ENCODE measurements at regions not wholly inside any gene's neighbourhood (a gene's known extent, or its start where the extent isn't known, plus 50 kb on each side); places are given as distances from the start of the nearest gene placed in this dataset.

DNA sequence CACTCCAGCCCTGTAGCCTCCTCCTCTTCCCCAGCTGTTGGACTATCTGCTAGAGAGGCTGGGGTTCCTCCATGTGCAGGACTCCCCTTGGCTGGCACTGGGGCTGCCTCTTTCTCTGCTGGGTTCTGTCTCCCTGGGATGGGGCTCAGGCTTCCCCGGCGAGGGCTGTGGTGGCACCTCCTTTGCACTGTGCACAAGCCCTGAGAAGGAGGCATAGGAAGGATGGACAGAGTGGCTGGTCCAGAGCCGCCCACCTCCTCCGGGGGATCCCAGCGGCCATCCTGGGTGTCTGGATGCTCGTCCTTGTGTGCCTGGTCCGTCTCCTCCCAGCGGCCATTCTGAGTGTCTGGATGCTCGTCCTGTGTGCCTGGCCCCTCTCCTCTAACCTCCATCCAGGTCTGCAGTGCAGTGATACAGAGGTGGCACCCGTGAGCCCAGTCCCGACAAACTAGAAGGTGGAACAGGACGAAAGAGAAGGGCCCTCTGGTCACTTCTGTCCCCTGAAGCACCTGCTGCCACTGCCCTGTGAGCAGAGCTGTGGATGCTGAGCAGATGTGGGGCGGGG, 633.7 kb downstream of the BRD1 start:
- in situ Hi-C loops (cut with MboI; ENCODE audit: low sequenced_read_pairs), result no loop called here

DNA sequence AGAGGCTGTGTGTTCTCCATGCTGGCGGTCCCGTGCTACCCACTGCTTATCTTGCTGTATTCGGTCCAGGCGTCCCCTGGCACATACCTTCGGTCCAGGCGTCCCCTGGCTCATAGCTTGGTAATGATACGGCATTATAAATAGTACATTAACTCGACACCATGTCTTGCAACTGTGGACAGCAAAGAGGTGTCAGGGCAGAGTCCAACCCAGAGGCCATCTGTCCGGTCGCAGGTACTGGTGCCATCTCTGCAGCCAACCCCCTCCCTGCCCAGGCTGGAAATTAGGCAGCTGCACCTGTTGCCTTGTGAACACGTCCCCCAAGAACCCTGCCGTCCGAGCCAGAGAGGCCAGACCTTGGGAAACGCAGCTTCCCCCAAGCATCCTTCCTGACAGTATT, 634.3 kb downstream of the BRD1 start:
- in situ Hi-C loops (cut with MboI; ENCODE audit: low sequenced_read_pairs), result no loop called here

DNA sequence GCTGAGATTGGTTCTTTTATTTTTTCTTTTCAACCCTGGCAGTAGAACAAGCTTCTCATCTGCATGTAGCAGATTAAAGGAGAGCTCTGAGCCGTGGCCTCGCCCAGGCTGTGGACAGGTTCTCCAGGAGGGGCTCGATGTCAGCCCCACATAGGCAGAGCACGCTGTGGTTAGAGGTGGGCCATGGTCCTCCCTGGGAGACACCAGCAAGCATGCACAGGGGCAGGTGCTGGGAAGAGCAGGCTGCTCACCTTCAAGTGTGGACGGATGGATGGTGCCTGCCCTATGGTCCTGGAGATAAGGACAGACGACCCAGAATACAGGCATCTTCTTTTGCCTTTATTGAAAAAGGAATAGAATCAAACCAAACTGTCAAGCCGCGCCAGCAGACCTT, 634.8 kb downstream of the BRD1 start:
- in situ Hi-C loops (cut with MboI; ENCODE audit: low sequenced_read_pairs), result no loop called here

- in situ Hi-C loops (cut with MboI; ENCODE audit: low sequenced_read_pairs), result no loop called here
Observed at GRCh38 chr22:49192180-49192856, 635.4 kb downstream of the BRD1 start.

DNA sequence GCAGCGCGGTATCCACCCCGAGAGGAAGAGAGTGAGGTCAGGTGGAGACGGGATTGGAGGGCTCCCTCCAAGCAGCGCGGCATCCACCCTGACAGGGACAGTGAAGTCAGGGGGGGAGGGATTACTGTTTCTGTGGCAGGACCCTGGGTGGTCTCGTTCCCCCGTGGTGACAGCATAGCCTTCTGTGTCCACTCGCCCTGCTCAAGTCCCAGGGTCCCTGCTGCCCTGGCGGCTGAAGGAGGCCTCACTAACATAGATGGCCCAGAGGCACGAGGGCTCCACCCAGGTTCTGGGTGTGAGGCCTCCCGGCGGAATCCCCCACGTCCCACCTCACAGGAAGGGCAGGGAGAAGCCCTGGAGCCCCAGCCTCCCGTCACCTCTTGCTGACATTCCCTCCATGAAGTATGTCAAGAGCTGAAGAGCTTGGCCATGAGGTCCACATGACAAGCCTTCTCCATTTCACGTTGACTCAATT, 636.1 kb downstream of the BRD1 start:
- in situ Hi-C loops (cut with MboI; ENCODE audit: low sequenced_read_pairs), result no loop called here

- in situ Hi-C loops (cut with MboI; ENCODE audit: low sequenced_read_pairs), result no loop called here
Observed at GRCh38 chr22:49190816-49191505, 636.7 kb downstream of the BRD1 start.

- in situ Hi-C loops (cut with MboI; ENCODE audit: low sequenced_read_pairs), result no loop called here
Observed at GRCh38 chr22:49189871-49190270, 637.8 kb downstream of the BRD1 start.

GRCh38 chr22:49188591-49188990, 639.1 kb downstream of the BRD1 start:
- in situ Hi-C loops (cut with MboI; ENCODE audit: low sequenced_read_pairs), result no loop called here

DNA sequence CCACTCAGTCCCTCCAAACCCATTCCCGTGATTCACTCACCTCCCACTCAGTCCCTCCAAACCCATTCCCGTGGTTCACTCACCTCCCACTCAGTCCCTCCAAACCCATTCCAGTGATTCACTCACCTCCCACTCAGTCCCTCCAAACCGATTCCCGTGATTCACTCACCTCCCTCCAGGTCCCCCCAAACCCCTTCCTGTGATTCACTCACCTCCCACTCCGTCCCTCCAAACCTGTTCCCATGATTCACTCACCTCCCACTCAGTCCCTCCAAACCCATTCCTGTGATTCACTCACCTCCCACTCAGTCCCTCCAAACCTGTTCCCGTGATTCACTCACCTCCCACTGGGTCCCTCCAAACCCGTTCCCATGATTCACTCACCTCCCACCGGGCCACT, 639.6 kb downstream of the BRD1 start:
- in situ Hi-C loops (cut with MboI; ENCODE audit: low sequenced_read_pairs), result no loop called here

- in situ Hi-C loops (cut with MboI; ENCODE audit: low sequenced_read_pairs), result no loop called here
Observed at GRCh38 chr22:49186762-49187161, 640.9 kb downstream of the BRD1 start.

- in situ Hi-C loops (cut with MboI; ENCODE audit: low sequenced_read_pairs), result no loop called here
Observed at GRCh38 chr22:49186293-49186692, 641.4 kb downstream of the BRD1 start.

- in situ Hi-C loops (cut with MboI; ENCODE audit: low sequenced_read_pairs), result no loop called here
Observed at GRCh38 chr22:49185312-49185969, 642.2 kb downstream of the BRD1 start.

DNA sequence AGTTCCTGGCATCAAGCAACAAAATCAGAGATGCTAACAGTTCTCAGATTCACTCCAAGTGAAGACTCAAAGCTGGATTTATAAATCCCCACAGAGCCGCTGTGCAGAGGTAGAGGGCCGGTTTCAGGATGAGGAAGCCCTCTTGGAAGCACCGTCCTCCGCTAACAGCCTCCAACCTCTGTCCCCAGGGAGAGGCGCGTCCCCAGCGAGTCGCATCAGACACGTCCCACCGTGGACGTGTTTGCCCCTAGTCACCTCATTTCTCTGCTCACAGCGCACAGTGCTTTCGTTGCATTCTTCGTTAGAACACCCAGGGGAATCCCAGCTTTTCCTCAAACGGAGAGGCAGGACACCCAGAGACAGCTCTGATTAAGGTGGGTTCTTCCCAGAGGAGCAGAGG, 642.9 kb downstream of the BRD1 start:
- in situ Hi-C loops (cut with MboI; ENCODE audit: low sequenced_read_pairs), result no loop called here

- in situ Hi-C loops (cut with MboI; ENCODE audit: low sequenced_read_pairs), result no loop called here
Observed at GRCh38 chr22:49183826-49184216, 643.9 kb downstream of the BRD1 start.

DNA sequence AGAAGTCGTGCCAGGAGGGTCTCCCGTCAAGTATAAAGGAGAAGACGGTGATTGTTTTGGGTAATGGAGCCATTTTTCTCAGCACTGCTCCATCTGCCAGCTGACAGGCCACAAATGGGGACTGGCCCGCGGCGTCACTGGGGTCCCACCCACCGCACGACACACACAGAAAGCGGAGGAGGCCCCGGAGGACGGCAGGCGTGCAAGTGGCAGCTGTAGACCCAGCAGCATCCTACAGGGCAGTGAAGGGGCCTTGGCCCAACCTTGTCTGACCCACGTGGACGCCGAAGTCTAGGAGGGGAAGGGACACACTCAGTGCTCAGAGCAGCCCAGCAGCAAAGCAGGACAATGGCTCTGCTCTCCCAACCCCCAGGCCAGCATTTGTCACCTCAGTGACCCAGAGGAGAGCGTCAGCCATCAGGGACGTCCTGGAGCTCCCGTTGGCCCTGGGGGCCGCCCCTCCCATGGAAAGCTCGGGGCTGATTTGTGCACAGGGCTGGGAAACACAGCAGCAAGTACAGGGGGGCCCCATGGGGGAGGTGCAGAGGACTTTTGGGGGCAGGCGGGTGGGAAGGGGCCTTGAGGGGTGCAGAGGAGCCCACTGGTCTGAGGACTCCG, 644.4 kb downstream of the BRD1 start:
- in situ Hi-C loops (cut with MboI; ENCODE audit: low sequenced_read_pairs), result no loop called here

GRCh38 chr22:49182416-49182815, 645.3 kb downstream of the BRD1 start:
- in situ Hi-C loops (cut with MboI; ENCODE audit: low sequenced_read_pairs), result no loop called here

DNA sequence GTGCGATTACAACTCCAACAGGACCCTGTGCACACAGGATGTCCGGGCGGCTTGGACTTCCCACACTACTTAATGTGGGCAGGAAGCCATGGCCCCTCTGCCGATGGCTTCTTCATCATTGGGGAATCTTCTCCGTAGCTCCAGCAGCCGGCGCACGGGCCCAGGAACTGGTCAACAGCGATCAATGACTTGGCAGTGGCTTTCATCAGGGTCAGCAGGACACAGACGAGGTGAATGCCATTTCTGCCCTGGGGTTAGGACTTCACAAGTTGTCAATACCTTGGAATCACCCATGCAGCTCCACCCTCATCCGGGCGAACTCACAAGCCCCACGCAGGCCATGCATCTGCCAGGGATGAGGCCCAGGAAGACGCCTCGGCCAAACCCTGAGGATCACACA, 645.7 kb downstream of the BRD1 start:
- in situ Hi-C loops (cut with MboI; ENCODE audit: low sequenced_read_pairs), result no loop called here

DNA sequence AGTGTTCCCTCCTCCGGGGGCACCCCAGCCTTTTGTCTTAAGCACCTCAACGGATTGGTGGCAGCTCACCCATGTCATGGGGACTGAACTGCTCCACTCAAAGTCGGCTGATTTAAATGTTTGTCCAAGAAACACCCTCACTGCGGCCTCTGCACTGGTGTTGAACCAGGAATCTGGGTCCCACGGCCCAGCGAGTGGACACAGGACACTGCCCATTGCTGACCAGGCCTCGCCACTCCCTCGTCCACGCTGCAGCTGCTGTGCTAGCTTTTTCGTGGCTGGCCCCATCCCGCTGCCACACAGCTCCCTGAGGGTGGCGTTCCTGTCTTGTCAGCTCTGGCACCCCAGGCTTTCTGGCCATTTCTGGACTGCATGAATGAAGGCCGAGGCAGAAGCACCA, 646.2 kb downstream of the BRD1 start:
- in situ Hi-C loops (cut with MboI; ENCODE audit: low sequenced_read_pairs), result no loop called here

DNA sequence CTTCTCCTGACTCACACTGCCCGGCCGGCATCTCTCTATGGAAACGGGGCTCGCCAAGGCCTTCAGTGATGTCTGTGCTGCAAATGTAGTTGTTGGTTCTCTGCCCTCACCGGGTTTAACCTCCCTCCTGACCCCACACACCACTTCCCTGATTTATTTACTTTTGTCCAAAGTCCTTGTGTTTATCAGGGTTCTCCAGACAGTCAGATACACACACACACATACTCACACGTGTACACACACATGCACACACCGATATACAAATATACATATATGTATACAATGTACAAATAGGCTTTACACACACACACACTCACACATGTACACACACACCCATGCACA, 647.0 kb downstream of the BRD1 start:
- in situ Hi-C loops (cut with MboI; ENCODE audit: low sequenced_read_pairs), result no loop called here

GRCh38 chr22:49179886-49180682, 647.6 kb downstream of the BRD1 start:
- in situ Hi-C loops (cut with MboI; ENCODE audit: low sequenced_read_pairs), result no loop called here

- in situ Hi-C loops (cut with MboI; ENCODE audit: low sequenced_read_pairs), result no loop called here
Observed at GRCh38 chr22:49179175-49179574, 648.5 kb downstream of the BRD1 start.
